Fibroblast of skin of scalp (primary cell): ENCODE measurements at regions not wholly inside any gene's neighbourhood (a gene's known extent, or its start where the extent isn't known, plus 50 kb on each side); places are given as distances from the start of the nearest gene placed in this dataset.

Source experiments
- DNase-seq: peaks from one replicate; pipeline ENCODE4 v3.0.0-alpha.2; 2013

DNA sequence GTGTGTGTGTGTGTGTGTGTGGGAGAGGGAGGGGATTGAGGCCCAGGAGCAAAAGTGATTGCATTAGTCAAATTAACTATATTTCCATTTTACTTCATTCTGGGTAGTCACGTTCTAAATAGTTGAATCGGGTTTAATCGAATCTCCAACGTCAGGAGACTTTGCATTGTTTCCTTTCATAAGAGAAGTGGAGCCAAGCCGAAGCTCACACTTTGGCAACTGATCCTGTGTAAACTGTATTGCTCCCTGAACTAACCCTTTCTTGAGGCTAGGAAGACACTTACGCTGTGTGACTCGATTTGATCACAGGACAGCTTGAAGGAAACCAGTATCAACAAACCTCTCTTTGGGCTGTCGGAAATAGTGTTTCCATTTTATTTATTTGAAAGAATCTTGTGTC is 363.4 kb upstream of the ATP2B1 start:
- DNase-seq = no peak

DNA sequence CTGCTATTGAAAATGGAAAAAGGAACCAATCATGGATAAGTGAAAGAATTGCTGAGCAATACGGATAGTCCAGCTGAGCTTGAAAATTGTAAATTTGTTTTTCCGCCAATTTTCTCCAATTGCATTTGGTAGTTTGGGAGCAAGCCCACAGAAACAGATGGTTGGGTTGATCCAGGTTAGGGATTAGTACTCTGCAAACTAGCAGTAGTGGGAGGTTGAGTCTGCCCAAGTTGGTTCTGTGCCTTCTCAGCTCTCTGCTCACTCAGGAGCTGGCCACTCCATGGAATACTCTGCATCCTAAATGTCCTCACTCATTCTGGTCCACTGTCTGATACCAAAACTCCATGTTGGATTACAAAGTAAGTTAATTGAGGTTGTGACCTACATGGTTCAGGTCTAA is 361.1 kb upstream of the ATP2B1 start:
- no peak for DNase-seq

DNA sequence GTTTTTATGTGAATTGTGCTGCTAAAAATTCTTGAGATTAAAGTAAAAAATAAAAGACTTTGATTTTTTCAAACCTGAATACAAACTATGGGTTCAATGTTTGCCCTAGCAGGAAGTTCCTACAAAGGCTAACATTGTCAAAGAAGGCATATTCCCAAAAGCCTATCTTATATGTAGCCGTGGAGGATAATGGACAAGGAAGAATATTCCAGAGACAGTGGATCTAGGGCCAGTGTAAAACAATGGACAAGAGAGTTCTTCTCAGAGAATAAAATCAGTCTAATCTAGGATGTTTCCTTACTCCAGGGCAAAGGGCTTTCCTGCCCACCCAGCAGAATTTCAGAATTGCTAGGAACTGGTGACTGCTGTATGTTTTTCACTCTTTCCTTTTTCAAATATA is 359.2 kb upstream of the ATP2B1 start:
- DNase-seq = no peak

DNA sequence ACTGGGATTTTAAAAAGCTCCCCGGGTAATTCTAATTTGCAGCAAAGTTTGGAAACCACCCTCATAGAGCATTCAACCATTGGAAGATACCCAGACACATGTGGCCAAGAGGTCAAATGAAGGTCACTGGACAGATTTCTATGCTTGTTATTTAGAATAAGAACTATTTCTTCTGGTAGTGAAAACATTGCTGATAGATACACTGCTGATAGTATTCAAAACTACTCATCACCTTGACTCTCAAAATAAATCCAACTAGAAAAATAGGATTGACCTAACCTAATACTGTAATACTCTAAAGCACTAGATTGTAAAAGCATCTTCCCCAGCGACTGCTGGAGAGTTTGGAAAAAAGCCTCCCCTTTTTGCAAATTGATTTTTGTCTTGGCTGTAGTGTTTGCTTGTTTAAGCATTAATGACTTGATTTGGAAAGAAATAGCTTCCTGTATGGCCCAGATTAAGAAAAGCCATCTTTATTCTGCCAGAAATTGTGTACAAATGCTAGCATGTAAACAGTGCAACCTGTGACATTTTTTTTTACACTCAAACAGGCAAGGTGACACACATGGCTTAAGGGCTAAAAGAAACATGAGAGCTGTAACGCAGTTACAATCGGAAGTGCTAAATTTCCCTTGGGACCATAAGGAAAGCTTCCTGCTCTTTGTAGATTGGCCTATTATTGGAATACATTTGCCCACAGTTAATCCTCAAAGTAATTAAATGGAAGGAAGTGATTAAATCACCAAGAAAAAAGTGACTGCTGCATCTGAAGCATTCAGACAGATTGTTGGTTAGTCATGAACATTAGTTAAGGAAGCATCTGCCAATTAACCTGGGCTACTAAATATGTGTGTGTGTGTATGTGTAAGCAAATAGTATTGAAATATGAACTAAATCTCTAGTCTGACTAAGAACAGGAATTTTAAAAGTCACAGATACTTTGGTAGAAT is 356.5 kb upstream of the ATP2B1 start:
- DNase-seq = no peak

DNA sequence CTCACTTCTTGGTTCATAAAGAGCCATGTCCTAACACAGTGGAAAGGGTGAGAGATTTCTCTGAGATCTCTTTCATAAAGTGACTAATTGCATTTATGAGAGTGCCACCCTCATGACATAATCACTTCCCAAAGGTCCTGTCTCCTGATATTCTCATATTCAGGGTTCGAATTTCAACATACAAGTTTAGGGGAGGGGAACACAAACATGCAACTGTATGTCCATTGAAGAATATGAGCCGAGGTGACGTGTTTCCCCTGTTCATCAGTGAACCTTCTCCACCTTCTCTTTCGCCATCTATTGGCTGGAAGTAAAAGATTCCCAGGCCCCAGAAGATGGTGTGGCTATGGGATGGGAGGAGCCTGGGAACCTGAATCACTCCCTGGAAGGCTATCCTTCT is 354.2 kb upstream of the ATP2B1 start:
- DNase-seq = no peak

DNA sequence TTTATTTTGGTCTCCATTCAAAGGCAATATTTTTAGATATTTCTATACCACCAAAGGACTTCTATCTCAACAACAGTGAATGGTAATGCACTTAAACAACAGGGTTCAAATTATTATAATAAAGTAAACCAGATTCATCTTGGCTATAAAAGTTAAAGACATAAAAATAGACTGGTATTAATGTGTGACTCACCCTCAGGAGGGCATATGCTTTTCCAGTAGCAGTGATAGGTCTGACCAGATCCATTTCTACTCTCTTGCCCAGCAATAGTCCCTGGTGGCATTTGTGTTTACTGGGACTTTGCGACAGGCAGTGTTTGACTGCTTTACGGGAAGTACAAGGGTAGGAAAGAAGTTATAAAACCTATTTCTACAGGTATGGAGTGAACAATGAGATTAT is 353.2 kb upstream of the ATP2B1 start:
- no peak for DNase-seq

DNA sequence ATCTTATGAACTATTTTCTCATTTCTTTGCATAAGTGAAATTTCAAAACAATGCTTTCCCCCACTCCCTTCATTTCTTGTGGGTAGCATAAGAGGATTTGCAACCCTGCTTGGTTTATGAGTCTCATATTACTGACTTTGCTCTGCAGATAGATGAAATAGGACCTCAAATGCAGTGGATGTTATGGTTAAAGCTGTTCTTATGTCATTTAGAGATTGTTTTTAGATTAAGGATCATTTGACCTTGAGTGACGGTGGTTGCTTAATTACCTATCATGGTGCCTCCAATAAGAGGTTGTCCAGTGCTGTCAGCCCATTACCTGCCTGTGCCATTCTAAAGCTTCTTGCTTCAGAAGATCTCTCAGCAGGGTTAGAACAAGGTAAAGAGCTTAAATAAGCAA is 351.4 kb upstream of the ATP2B1 start:
- DNase-seq = no peak

DNA sequence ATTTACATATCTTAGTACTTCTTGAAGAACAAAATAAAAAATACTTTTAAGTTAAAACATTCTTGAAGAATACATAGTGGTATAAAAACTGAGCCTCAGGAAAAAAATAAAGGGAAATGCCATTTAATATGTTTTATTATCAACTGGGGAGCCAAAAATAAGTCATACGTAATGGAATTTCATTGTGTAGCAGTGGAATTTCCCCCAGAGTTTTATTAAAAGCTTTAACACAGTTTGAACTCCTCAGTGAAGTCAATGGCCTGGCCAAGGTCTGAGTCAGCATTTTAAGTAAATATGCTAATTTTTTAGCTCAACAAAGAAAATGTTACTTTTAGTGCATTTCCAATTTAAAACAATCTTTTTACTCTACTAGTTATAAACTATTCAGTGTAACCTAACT is 350.1 kb upstream of the ATP2B1 start:
- DNase-seq = peak; percentile 91

DNA sequence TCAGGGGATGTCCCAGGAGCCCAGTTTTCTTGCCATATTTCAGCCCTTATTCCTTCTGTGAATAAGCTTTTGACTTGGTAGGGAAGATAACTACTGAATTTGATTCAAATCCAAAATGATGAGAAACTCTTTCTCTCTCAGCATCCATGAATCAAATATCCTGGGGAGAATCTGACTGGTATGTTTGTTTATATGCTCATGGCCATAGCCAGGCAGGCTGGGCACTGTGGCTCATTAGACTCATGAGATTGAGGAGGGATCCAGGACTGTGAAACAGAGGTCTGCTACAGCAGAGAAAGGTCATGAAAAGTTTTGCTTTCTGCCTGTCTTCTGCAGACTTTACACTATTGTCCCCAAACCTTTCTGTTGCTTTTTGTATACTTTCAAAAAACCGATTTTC is 346.4 kb upstream of the ATP2B1 start:
- peak; percentile 21 for DNase-seq

DNA sequence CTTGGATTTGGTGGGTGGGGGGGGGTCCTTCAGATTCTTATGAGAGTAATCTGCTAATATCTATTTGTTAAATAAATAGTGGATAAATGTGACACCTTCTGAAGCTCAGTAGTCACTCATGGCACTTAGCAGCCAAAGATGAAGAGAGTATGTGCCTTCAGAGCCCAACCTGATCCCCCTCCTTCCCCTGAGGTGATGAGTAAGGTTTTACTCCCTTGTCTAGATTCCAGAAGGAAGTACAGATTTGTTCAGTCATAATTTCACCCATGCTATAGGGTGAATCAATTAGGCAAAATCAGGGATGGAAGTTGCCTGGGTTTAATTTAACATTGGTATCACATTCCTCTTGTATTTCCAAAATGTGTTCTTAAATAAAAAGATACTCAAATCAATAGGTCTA is 340.3 kb upstream of the ATP2B1 start:
- no peak for DNase-seq

DNA sequence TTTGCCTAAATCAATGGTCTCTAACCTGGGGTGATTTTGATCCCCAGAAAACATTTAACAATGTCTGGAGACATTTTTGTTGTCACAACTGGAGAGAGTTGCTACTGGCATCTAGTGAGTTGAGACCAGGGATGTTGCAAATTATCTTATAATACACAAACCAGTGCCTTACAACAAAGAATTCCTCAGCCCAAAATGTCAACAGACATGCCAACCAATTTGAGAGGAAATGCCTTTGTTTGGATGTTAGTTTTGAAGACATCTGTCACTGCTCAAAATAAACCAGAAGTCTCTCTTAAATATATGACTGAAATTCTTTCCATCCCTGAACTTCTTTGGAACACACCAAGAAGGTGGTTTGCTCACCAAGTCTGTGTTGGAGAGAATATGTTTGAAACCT is 336.9 kb upstream of the ATP2B1 start:
- DNase-seq = no peak

DNA sequence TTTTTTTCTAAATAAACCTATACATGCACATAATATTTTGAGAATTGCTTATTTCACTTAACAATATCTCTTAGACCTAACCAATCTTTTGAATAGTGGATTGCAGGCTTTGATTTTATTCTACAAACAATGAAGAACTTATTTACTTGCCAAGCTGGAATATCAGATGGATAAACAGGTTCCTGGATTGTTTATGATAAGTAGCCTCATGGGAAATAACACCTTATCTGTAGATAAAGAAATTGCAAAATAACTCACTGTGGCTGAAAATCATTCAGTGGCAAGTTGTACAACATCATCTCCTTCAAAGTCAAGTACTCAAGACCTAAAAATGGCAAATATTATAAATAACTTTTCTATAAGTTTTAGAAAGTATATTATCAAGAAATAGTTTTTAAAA is 335.4 kb upstream of the ATP2B1 start:
- DNase-seq = no peak

DNA sequence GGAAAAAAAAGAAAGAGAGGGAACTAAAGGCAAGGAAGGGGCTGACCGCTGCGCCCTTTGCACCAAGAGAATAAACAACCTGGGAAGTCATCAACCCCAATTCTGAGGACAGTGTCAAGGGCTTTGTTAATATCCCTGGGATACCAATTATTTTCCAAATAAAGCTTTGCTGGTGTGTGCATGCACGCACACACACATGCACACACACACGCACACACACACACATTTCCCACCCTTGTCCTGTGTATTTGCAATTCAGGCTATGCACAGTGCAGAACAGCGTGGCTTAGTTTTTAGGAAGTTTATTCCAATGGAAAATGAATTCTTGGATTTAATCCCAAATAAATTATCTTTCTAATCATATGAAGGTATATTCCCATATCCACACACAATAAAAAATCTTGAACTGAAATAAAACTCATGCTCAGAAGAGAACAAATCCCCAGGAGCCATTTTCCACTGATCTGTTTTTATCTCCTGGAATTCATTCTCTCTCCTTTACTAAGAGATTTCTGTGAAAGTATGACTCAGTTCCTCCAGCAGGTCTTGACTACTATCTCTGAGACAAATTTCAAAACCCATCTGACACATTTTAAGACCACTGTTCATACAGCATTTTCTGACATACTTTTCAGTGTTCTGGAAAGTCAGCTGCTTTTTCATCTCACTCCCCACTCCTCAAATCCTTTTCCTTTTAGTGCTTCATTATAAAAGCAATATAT is 334.4 kb upstream of the ATP2B1 start:
- DNase-seq = peak; percentile 41

DNA sequence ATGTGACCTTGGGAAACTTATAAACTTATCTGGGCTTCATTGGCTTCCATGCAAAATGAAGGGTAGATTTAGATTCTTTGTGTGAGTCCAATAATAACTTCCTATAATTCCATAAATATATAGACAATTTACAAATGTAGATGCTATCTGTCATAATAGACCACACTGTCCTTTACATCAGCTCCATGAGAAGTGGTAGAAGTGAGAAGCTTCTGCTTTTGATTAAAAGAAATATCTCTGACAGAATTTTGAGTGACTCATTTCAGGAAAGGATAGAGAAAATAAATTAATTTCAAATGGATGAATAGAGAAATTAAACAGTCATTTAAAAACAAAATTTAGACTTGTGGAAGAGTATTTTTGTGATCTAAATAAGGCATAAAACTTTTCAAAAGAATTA is 329.7 kb upstream of the ATP2B1 start:
- peak; percentile 53 for DNase-seq

DNA sequence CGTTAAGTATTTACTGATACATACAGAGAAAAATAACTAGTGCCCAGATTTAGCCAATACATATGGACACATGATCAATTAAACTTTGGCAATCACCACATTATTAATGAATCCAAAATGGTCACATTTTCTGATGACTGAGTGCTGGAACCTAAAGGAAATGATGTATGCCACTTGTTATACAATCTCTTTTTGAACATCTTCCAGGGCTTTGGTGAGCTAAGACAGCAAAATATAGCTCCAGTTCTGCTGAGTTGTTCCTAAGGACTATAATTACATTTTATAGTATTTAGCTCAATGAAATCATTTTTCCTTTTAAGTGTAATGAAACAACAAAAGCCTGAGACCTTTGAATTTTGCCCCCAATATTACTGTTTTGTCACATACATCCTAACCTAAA is 329.1 kb upstream of the ATP2B1 start:
- peak; percentile 54 for DNase-seq

DNA sequence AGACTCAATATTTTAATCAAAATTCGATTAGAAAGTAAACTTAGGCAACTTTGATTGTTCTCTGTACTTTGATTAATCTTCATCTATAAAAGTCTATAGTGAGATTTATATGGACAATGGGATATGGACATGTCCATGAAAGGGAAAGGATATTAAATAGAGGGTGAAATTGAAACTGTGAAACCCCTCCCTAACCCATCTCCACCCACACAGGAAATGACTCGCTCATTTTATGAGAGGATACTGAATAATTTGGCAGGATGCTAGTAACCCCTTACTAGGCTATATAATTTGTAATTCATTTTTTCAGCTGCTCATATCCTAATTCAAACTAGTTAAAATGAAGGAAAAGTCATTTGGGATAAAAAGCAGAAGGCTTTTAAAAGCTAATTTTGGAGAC is 328.0 kb upstream of the ATP2B1 start:
- DNase-seq = peak; percentile 55

DNA sequence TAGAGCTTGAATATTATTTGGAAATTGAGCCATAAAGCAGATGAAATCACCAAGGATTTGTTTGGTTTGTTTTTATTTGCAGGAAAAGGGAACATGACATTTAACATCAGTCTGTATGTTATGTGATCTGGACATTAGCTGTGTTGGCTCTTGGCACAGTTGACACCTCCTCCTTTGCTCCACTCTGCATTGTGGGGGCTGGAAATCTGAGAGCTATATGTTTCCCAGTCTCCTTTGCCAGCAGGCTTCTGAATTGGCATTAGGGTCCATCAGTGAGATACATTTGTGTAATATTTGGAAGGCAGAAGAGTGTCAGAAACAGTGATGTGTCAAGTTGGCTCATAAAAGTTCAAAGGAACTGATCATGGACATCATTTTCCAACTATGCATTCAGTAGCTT is 322.1 kb upstream of the ATP2B1 start:
- DNase-seq = no peak

DNA sequence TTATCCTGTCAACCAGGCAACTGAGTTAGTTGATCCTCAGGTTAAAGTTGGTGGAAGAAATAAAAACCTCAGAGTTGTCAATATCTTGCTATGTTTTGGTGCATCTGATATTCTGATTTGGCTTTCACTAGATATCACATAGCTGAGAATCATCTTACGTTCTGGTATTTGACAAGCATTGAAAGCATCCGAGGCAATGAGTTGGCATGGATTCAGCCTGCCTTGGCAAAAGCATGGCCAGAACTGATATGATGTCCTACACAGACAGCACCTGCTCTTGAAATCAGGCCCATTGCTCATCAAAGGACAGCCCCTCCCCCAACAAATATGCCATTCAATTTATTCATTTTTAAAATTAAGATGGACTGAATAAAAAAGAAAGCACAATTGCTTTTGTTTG is 320.7 kb upstream of the ATP2B1 start:
- no peak for DNase-seq

DNA sequence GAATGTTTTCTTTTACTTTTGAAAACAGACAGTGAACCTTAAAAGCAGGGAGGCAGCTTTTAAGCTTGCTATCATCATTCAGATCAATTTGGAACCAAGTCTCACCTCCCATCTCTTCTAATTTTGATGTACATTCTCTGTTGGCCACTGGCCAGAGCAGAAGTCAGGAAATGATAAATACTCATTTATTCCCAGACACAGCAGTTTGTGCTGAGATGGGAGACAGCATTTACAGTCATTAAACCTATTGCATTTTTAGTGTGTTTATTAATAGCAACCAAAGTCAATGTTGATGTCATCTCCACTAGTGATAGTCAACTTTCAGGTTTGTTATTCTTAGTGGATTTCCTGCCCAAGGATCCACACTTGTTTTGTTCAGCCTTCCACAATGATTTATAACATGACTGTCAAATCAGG is 320.0 kb upstream of the ATP2B1 start:
- DNase-seq = no peak

DNA sequence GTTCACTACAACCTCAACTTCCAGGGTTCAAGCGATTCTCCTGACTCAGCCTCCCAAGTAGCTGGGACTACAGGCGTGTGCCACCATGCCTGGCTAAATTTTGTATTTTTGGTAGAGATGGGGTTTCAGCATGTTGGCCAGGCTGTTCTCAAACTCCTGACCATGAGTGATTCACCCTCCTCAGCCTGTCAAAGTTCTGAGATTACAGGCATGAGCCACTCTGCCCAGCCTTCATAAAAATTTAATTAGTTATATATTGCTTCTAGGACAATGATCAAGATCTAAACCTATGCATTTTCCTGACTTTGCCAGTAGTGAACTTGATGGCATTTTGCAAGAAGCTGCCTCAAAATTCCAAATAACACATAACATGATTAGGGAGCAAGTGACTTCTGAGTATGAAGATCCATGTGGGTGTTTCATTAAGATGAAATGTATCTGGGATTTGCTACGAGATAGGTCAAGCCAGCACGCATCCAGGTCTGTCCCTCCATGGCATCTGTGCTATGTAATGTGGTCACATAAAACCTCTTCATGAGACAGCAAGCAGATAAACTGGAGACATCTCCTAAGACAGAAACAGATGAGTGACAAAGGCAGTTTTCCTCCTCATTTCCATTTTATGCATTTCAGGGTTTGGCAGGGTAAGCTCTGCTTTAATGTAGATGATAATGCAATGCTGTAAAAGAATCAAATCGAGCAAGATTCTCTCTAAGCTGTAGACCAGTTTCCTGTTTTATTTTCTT is 319.4 kb upstream of the ATP2B1 start:
- no peak for DNase-seq

DNA sequence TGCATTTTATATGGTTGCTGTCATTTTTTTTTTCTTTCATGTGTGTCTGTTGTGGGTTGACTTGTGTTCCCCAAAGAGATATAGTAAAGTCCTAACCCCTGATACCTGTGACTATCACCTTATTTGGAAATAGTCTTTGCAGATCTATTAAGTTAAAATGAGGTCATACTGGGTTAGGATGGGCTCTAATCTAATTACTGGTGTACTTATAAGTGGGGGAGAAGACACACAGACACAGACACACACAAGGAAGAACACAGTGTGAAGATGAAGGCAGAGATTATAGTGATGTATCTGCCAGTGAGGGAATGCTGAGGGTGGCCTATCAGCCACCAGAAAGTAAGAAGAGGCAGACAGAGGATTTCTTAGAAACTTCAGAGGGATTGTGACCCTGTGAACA is 318.4 kb upstream of the ATP2B1 start:
- DNase-seq = no peak

DNA sequence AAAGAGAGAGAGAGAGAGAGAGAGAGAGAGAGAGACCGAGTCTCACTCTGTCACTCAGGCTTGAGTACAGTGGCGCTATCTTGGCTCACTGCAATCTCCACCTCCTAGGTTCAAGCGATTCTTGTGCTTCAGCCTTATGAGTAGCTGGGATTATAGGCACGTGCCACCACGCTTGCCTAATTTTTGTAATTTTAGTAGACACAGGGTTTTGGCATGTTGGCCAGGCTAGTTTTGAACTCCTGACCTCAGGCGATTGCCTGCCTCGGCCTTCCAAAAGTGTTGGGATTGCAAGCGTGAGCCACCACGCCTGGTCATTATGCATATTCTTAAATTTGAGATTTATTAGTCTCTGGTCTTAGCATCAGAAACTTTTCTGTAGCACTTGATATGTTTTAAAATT is 317.9 kb upstream of the ATP2B1 start:
- no peak for DNase-seq

DNA sequence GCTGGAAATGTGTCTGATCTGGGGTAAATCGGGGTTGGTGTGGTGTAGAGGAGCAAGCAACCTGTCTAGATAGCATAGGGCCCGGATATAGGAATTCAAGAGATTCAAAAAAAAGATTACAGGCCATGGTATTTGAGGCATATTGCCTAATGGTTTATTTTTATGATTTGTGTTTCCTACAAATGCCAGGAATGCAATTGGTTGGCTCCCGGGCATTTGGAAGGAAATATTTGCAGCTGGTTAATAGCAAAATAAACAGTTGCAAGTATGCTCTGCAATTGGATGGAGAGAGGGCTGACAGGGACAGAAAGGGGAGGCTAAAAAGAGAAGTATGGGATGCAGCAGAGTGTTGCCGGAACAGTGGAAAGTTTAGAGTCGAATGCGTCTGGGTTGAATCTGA is 315.6 kb upstream of the ATP2B1 start:
- DNase-seq = peak; percentile 86
